ENCODE measurements at regions not wholly inside any gene's neighbourhood (a gene's known extent, or its start where the extent isn't known, plus 50 kb on each side); places are given as distances from the start of the nearest gene placed in this dataset.

DNA sequence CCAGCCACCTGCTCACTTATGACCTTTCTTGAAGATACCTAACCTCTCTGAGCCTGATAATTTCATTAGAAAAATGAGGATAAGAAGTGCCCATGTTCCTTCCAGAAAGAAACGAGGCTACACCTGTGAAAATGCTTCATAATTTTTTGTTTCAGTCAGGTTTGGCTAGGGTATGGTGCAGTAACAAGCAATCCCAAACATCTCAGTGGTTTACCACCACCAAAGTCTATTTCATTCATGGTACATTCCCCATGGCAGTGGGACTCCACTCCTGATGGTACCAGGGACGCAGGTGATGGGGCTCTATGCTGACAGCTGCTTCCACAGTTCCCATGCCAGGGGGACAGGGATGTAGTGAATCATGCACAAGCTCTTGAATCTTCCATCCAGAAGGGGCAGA, 147.6 kb upstream of the CES5A start:
- TF ChIP-seq, protein P1, sequence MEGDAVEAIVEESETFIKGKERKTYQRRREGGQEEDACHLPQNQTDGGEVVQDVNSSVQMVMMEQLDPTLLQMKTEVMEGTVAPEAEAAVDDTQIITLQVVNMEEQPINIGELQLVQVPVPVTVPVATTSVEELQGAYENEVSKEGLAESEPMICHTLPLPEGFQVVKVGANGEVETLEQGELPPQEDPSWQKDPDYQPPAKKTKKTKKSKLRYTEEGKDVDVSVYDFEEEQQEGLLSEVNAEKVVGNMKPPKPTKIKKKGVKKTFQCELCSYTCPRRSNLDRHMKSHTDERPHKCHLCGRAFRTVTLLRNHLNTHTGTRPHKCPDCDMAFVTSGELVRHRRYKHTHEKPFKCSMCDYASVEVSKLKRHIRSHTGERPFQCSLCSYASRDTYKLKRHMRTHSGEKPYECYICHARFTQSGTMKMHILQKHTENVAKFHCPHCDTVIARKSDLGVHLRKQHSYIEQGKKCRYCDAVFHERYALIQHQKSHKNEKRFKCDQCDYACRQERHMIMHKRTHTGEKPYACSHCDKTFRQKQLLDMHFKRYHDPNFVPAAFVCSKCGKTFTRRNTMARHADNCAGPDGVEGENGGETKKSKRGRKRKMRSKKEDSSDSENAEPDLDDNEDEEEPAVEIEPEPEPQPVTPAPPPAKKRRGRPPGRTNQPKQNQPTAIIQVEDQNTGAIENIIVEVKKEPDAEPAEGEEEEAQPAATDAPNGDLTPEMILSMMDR (IDR thresholded peaks at IDR 0.05; ENCODE audit: extremely low read depth, insufficient read depth, missing control alignments): no peak
- in situ Hi-C loops (cut with MboI; ENCODE audit: low pct_unique_long_range_greater_than_20kb, low sequenced_read_pairs, unreplicated experiment): no loop called here
- DNase-seq (ENCODE audit: low spot score): no peak

GRCh38 chr16:56019274-56019673, 144.1 kb upstream of the CES5A start:
- in situ Hi-C loops (cut with MboI; ENCODE audit: low pct_unique_long_range_greater_than_20kb, low sequenced_read_pairs, unreplicated experiment): no loop called here
- no peak for DNase-seq (ENCODE audit: low spot score)
- TF ChIP-seq, protein P1 (IDR thresholded peaks at IDR 0.05; ENCODE audit: extremely low read depth, insufficient read depth, missing control alignments): no peak

- in situ Hi-C loops (cut with MboI; ENCODE audit: low pct_unique_long_range_greater_than_20kb, low sequenced_read_pairs, unreplicated experiment): no loop called here
- TF ChIP-seq, protein P1 (IDR thresholded peaks at IDR 0.05; ENCODE audit: extremely low read depth, insufficient read depth, missing control alignments): no peak
- DNase-seq (ENCODE audit: low spot score): no peak
Measured at GRCh38 chr16:56013962-56014552, 138.9 kb upstream of the CES5A start.

DNA sequence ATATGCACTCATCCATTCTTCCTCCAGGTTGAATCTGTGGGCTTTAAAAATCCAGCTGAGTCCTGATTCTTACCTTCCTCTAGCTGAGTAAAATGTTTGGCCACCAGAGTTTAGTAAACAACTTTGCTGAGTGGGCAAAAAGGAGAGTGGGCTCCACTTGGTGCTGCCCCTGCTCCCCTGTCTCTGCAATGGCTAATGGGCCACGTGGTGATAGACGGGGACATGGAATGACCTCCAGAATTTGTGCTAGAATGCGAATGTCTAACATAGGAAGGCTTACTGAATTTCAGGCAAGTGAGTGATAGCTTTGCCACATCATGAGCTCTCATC, 137.3 kb upstream of the CES5A start:
- in situ Hi-C loops (cut with MboI; ENCODE audit: low pct_unique_long_range_greater_than_20kb, low sequenced_read_pairs, unreplicated experiment): no loop called here
- no peak for DNase-seq (ENCODE audit: low spot score)
- TF ChIP-seq, protein P1 (IDR thresholded peaks at IDR 0.05; ENCODE audit: extremely low read depth, insufficient read depth, missing control alignments): no peak

GRCh38 chr16:56011808-56012481, 136.8 kb upstream of the CES5A start:
- TF ChIP-seq, protein P1 (IDR thresholded peaks at IDR 0.05; ENCODE audit: extremely low read depth, insufficient read depth, missing control alignments): no peak
- no peak for DNase-seq (ENCODE audit: low spot score)
- in situ Hi-C loops (cut with MboI; ENCODE audit: low pct_unique_long_range_greater_than_20kb, low sequenced_read_pairs, unreplicated experiment): no loop called here

DNA sequence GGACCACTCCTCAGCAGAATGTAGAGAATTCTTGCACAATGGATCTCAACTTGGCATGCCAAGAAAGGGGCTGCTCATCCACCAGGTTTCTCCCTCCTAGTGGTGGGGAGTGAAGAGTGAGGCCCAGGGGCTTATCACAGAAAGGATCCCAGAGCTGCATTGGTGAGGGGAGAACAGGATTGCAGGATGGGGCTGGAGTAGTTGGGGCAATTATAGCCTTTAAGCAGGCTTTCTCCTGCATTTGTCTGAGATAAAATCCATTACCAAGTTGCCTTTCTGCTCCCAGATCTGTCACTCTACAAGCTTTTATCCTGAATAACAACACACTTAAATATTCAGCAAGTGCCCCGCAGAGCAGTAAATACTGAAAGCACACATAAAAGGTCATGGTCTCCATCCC, 130.8 kb upstream of the CES5A start:
- no peak for DNase-seq (ENCODE audit: low spot score)
- TF ChIP-seq, protein P1 (IDR thresholded peaks at IDR 0.05; ENCODE audit: extremely low read depth, insufficient read depth, missing control alignments): no peak
- in situ Hi-C loops (cut with MboI; ENCODE audit: low pct_unique_long_range_greater_than_20kb, low sequenced_read_pairs, unreplicated experiment): no loop called here

Measured in GM13977 (cell line).